Myocyte (in vitro differentiated cells): ENCODE measurements at regions not wholly inside any gene's neighbourhood (a gene's known extent, or its start where the extent isn't known, plus 50 kb on each side); places are given as distances from the start of the nearest gene placed in this dataset.

Experiments used
- DNase-seq: peaks from one replicate; pipeline ENCODE4 v3.0.0-alpha.2; 2012; ENCODE audit warnings: low read depth

DNA sequence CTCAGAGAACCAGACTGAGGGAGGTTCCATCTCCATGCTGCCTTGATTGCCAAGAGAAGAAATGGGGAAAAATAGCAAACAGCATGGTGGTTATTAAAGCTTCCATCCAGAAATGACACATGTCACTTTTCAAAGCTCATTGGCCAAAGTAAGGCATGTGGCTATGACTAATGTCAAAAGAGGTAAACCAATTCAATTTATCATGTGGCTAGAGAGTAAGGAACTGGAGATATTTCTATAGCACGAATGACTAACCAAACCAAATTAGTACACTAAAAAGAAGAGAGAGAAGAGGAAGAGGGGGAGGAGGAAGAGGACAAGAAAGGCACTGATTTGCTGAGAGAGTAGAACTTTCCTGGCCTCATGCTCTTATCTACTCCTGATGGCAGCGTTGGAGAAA, 115.2 kb upstream of the SLC6A11 start:
- DNase-seq = no peak

DNA sequence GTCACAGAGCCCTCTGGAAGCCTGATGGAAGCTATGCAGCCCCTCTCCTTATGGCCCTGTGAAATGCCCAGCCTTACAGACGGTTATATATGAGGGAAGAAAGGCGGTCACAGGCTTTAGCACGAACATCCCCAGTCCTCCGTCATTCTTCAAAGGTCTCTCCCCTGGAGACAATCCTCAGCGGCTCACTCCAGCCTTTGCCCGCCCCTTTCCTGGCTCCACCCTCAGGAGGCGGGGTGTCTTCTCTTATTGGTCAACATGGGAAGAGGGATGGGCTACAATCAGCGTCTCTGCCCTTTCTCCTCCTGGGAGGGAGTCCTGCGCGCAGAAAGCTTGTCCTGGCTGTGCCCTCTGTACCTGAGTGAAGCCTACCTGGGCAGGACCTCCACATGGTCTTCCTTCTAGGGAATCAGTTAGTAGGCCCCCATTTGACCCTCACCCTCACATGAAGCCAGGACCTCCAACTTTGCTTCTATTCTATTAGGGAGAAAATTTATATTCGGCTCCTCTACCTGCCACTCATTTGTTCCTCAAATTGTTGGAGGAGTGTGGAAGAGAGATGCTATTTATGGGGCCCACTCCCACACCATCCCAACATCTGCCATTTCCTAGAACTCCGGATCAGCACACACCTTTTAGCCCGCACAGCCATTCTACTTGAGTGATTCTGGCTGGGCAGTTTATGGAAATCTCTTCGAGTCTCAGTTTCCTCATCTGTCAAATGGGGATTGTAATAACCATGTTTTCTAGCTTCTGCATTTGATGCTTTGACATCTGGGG, 112.9 kb upstream of the SLC6A11 start:
- DNase-seq = no peak

DNA sequence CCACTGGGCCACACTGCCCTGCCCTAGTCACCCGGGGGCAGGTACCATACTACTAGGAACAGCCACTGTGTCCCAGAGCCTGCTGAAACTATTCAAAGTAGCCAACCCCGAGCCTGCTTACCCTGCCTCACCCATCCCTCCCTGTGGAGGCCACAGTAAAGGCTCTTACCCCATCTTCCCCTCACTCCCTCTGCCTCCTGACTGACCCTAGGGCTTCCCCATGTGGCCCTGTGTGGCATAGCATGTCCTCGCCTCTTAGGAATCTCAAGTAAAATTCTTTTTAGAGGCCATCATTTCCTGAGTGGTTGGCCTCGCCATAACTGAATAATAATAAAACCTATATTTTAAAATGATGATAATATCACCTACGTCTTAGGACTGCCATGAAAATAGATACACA, 112.2 kb upstream of the SLC6A11 start:
- peak; percentile 17 for DNase-seq

DNA sequence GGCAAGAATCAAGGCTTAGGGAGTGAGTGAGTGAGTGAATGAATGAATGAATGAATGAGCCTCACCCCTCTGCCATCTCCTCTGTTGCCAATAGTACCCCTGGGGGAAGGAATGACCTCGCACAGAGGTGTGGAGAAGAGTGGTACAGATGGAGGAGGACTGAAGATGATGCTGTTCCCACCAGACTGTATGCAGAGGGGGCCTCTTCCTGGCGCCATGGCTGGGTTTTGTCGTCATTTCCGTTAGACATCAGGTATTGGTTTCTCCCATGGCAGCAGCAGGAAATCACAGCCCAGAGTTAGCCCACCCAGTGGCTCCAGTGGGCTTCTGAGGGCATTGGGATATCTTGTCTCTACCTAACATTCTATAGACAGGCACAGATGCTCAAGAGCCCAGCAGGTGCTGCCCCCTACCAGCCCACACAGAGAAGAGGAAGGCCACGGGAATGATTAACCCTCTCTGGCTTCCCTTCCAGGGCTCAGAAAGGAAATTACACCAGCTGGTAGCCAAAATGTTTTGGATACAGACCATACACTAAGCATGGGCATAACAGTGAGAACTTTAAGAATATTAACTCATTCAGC, 109.8 kb upstream of the SLC6A11 start:
- DNase-seq = no peak

DNA sequence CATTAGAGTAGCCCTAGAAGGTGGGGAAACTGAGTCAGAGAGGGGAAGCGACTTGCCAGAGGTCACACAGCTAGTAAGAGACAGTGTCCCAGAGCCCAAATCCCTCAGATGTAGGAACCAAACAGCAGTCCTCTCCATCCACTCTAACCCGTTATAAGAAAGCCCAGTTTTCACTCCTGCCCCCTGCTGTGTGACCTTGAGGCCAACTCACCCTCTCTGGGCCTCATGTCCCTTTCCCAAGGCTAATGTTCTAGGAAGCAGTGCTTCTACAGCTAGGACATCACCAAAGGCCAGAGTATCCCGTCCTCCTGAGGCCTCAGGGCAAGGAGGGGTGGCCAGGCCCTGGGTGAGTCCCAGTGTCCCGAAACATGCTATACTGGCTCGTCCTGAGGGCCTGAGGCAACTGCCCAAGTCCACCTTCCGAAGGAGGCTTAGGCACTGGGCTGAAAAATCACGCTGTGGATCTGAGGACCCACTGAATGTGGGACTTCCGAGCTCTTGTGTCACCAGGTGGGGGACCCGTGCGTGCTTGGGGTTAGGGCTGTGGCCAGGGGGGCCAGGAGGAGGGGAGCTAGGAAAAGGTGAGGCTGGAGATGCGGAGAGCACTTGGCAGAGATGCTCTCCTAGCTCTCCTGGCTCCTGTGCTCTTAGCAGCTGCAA, 109.2 kb upstream of the SLC6A11 start:
- no peak for DNase-seq

DNA sequence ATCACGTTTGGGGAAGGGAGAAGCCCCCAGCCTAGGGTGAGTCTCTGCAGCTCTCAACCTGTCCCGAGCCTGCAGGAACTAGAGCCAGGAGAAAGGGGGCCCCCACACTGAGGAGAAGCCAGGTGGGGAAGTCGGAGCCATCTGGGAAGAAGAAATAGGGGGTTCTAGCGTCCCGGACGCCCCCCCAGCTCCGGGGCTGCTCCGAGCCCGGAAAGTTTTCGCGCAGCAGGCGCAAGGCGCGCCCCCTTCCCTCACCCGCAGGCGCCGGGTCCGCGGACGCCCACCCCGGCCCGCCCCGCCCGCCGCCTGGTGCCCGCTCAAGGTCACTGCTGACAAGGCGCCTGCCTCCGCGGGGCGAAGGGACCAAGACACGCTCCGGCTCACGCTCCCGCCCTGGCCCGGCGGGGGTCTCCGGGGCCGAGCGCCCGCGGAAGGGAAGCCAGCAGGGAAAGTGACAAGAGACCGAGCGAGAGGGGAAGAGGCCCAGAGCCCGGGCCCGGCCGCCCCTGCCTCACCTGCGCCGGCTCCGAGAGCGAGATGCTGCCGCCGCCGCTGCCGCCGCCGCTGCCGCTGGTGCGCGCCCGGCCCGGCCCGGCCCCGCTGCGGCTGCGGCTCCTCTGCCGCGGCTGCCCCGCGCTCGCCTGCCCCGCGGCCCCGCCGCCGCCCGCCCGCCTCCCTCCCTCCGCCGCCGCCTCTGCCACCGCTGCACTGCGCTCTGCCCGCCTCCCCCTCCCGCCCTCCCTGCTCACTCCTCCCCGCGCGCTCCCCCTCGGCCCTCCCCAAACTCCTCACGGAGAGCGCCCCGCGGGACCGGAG, 108.4 kb upstream of the SLC6A11 start:
- no peak for DNase-seq

DNA sequence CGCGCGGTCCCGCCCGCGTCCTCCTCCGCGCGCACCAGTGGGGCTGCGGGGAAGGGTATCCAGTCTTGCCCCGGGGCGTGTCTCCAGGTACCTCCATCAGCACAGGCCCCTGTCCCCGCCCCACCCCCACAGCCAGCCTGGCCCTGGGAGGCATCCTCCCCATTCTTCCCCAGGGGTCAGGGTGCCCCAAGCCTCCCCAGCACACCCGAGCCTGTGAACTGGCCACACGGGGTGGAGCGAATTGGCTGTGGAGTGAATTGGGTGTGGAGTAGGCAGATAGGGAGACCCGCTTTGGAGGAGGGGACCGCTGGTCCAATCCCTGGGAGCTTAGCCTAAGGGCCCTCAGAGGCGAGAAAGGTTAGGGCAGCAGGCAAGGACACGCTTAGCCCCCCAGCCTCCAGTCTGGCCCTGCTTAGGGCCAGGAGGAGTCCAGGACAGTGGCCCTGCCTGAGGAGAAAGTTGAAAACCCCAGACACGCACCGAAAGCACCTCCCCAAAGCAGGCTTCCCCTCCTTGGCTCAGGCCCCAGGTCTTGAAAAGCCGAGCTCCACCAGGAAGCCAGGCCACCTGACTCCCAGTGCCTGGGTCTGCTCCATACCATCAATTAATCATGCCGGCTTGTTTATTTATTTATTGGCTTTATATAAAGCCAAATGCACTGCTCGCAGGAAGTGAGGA, 107.7 kb upstream of the SLC6A11 start:
- DNase-seq = no peak

DNA sequence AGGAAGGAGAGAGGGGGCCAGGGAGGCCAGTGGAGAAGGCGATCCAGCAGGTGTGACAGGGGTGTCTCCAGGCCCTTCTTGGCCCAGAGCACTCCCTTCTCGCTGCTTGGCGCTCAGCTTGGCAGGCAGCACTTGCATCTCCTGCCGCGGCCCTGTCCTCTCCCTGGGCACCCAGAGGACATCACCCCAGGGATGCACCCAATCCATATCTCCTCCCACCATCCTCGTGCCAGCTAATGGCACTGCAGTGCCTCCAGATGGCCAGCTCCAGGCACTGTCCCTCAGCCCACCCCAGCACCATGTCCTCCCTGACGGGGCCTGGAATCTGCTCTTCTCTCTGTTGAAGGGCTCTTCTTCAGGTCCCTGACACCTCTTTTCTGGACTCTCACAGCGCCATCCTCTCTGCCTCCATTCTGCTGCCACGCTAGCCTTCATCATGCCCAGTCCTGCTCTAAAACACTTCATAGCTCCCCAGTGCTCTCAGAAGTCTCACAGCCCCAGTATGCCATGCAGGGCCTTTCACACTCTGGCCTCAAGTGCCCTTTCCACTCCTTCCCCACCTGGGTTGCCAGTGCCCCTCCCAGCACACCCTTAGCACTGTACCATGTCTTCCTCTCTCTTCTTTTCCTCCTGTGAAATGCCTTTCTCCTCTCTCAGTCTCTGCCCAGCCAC, 106.8 kb upstream of the SLC6A11 start:
- no peak for DNase-seq

DNA sequence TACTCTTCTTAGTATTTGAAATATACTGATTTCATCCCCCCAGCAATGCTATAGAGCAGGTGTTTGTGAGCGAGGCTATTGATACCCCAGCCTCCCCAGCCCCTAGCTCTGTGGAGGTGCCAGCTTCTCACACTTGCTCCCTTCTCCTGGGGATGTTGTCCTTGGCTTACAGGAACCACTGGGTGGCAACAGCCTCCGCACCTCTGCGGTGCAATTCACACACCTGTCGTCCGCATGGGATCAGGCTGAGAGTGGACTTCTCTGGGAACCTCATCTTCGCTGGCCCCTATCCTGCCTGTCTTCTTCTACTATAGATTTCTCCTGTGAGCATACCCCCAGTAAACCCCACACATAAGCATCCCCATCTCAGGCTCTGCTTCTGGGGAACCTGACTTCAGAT, 103.9 kb upstream of the SLC6A11 start:
- DNase-seq = no peak

DNA sequence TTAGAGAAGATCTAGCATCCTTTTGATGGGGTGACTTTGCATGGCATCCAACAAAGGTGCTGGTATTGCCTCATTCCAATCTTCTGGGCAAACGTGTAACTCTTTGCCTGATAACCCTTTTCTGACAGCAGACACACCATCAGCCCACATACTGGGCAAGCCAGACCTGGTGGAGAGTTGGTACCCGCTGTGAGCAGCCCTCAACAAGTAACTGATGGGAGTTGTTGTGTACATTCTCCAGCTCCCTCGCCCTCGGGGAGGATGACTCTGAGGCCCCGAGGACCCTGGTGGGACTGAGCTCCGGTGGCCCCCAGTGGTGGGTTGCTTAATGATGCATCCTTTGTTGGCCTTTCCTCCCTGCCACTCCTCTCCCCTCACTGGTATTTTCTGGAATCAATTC, 102.4 kb upstream of the SLC6A11 start:
- DNase-seq = no peak

DNA sequence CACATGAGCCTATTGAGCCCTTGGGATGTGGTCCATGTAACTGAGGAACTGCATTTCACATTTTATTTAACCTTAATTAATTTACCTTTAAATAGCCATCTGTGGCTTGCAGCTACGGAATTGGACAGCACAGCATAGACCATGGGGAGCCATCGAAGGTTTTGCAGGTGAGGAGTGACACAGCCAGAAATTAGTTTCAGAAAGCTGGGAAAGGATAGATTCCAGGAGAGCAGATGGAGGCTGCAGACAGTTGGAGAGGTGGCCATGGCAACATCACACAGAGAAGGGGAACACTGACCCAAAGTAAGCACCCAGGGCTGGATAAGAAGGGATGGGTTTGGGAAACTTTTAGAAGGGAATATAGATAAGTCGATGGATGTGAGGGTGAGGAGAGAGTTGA, 100.1 kb upstream of the SLC6A11 start:
- no peak for DNase-seq

DNA sequence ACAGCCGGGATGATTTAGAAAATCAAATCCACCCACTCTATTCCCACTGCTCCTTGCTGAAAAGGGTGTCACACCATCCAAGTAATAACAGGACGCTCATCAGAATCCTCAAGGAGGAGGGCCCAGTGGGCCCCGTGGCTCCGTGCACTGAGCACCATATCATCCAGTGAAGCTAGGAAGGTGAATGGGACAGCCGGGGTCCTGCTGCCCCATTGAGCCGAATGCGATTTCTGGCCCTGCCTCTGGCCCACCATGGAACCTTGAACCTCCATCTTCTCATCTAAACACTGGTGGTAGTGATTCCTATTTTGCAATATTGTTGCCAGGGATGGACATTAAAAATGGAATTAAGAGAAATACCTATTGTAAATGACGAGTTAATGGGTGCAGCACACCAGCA, 99.1 kb upstream of the SLC6A11 start:
- DNase-seq = no peak

DNA sequence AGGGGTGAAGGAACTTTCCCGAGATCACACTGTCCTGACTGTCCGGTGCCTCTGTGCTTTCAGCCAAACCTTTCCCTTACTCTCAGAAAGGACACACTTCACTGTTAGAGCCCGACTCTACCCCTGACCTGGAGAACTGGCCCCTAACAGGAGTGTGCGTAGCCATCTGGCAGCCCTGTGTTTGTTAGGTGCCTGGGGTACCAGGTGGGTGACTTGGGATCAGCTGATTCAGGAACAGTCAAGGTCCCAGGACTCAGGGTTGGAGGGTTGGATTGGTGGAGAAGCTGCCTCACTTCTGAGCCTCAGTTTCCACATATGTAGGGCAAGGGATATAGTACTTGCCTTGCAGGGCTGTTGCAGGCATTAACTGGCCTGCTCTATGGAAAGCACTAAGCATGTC, 98.3 kb upstream of the SLC6A11 start:
- DNase-seq = no peak

DNA sequence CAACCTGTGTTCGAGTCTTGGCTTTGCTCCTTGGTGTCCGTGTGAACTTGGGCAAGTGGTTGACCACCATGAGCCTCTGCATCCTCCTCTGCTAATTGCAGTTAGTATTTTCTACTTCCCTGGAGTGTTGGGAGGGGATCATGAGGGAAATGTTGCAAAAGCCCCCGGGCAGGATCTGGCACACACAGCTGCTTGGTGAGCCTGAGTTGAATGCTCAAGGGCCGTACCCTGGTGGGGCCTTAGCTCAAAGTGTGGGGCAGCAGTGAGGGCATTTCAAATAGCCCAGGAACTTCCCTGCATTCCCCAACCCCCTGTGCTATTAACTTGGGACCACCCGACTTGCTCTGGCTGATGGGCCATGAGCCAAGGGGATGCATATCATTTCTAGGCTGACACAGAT, 94.9 kb upstream of the SLC6A11 start:
- no peak for DNase-seq

DNA sequence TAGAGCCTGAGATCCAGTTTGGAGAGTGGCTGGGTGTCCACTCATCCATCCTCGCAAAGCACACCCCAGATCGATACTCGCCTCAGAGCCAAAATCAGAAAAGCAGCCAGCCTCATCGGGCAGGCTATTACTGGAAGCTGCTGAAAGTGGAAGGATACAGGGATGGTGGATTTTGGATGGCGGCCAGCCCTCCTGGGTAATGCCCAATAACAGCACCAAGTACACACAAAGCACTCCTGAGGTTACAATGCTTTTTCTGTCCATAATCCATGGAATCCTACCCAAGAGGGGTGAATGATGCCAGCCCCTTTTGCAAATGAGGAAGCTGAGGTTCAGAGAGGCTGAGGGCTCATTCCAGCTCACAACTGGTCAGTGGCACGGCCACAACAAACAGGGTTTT, 93.1 kb upstream of the SLC6A11 start:
- DNase-seq = no peak

DNA sequence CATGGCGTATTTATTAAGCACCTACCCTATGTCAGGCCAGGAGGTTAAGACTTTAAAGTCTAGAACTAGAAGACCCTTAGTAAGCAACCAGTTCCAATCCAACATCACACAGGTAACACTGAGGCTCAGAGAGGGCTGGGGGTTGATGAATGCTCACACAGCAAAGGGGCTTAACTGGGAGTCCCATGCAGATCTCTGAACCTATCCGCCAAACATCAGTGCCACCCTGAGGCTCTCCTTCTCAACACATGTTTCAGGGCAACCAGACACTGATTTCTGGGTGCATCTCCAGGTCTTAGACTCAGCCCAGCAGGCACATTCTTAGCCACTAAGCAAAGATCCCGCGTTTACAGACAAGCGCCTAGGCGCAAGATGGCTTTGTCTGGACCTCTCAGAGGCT, 92.0 kb upstream of the SLC6A11 start:
- DNase-seq = no peak

DNA sequence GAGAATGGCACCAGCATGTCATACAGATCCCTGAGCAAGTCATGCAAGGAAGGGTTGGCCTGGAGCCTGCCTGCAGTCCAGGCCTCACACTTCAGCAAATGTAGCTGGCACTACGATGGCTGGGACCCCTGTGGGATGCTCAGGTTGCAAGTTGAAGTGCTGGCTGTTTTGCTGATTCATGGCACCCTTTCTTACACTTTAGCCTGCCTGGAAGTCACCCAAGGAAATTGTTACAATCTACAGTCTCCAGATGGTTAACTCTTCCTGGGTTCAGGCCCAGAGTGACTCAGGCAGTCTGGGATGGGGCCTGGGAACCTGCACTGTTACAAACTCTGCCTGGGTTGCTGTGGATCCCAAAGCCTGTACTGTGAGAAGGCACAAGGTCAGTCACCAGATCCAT, 91.0 kb upstream of the SLC6A11 start:
- DNase-seq = no peak

DNA sequence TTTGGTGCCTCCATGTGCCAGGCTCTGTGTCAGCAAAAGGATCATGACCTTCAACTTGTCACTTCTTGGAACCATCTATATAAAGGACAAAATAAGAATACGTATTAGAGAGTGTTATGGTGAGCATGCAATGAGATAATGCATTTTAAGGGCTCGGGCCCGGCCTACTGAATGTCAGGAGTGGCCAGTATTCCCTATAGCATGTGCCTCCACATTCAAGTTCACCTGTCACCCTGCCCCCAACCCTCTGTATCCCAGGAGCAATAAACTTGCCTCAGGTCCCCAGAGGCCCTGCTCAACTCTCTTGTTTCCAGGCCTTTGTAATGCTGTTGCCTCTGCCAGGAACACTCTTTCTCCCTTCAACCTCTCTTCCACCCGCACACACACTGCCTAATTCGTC, 90.2 kb upstream of the SLC6A11 start:
- DNase-seq = no peak

DNA sequence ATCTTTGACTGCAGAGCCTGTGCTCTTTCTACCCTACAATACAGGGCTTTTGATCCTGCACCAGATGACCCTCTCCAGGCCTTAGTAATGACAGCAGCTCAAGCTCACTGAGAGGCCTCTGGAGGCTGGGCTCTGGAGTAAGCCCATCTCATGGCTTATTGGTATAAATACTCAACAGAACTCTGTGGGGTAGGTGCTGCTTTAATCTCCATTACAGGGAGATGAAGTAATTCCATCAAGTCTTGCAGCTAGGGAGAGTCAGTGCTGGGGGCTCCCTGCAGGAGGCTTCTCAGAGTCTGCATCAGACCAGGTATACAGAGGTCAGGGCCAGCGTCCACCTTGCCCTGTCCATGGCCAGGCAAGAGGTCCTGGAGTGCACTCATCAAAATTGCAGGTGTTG, 89.2 kb upstream of the SLC6A11 start:
- DNase-seq = no peak

DNA sequence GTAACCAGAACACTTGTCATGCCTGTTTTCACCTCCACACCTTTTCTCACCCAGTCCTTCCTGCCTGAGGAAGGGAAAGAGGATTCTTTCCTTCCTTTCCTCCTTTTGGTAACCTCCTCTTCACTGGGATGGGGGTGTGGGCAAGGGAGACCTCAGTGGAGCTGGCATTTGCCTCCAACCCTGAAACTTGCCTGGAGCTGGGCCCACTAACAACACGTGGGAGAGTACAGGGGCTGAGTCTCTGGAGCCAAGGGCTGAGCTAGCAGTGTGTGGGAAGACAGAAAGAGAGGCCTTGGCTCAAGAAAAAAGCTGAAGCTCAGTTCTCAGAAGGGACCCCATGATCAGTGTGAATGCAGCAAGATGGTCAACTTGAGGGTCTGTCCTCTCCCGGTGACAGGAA, 86.6 kb upstream of the SLC6A11 start:
- DNase-seq = no peak

DNA sequence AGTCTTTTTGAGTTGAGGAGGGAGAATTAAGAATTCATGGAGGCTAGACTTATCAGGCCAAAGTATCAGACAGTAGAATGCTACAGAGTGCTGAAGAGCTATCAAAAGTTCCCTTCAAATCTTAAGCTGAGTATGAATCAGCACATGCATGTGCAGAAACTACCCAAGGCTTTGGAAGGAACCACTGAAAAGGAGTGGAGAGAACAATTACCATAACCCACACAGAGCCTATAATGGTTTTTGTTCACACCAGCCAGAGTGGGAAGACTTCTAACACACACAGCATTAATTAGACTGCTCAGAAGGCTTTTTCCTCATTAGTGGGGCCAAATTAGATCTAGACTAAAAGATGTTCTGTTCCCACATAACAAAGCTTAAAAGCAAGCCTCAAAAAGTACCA, 83.7 kb upstream of the SLC6A11 start:
- no peak for DNase-seq
